ENCODE measurements at regions not wholly inside any gene's neighbourhood (a gene's known extent, or its start where the extent isn't known, plus 50 kb on each side); places are given as distances from the start of the nearest gene placed in this dataset.

GRCh38 chr6:62716719-62717118 lies 430.7 kb upstream of the KHDRBS2 start:
- no peak for DNase-seq

GRCh38 chr6:62714112-62714511 lies 428.1 kb upstream of the KHDRBS2 start:
- H3K27me3 ChIP-seq: no peaks in the 10 kb centered on the region
- H3K27ac ChIP-seq: no peak overlapping the region
- intact Hi-C loops (cut with DNase I): no loop called here
- DNase-seq (no peak), ATAC-seq (no peak)
- H3K36me3 ChIP-seq: no peaks in the 10 kb centered on the region
- no peak for TF ChIP-seq CTCF (IDR thresholded peaks at IDR 0.05)
- H3K4me3 ChIP-seq: no peak overlapping the region
- H3K4me1 ChIP-seq: no peaks in the 10 kb centered on the region
- peaks cover 0 to 25% of the 10 kb centered on the region in 2 donors for H3K9me3 ChIP-seq

More at GRCh38 chr6:62716719-62717118, 430.7 kb upstream of the KHDRBS2 start:
- no peaks in the 10 kb centered on the region for H3K36me3 ChIP-seq
- ATAC-seq: no peak
- no peaks in the 10 kb centered on the region for H3K27me3 ChIP-seq
- intact Hi-C loops (cut with DNase I): no loop called here
- H3K27ac ChIP-seq: no peak overlapping the region
- TF ChIP-seq CTCF (IDR thresholded peaks at IDR 0.05): no peak
- no peak overlapping the region for H3K4me3 ChIP-seq
- no peaks in the 10 kb centered on the region for H3K4me1 ChIP-seq
- peaks cover 0 to 6% of the 10 kb centered on the region in 2 donors for H3K9me3 ChIP-seq

- Histone ChIP-seq H3K4me1 (no peaks in the 10 kb centered on the region), H3K27ac (no peak overlapping the region), H3K36me3 (no peaks in the 10 kb centered on the region), H3K4me3 (no peak overlapping the region), H3K27me3 (no peaks in the 10 kb centered on the region), H3K9me3 (peaks cover 0 to 37% of the 10 kb centered on the region in 2 donors)
- ATAC-seq: no peak
- DNase-seq: no peak
- intact Hi-C loops (cut with DNase I): no loop called here
- TF ChIP-seq CTCF (IDR thresholded peaks at IDR 0.05): no peak
These were observed 425.7 kb upstream of the KHDRBS2 start for GRCh38 chr6:62711750-62712149.

- TF ChIP-seq CTCF (IDR thresholded peaks at IDR 0.05): no peak
- H3K27me3 ChIP-seq: no peaks in the 10 kb centered on the region
- intact Hi-C loops (cut with DNase I): no loop called here
- ATAC-seq (no peak), DNase-seq (no peak)
- peaks cover 0 to 31% of the 10 kb centered on the region in 2 donors for H3K9me3 ChIP-seq
- no peaks in the 10 kb centered on the region for H3K36me3 ChIP-seq
- H3K4me1 ChIP-seq: no peaks in the 10 kb centered on the region
- no peak overlapping the region for H3K4me3 ChIP-seq
- H3K27ac ChIP-seq: no peak overlapping the region
These were observed 421.9 kb upstream of the KHDRBS2 start for GRCh38 chr6:62707914-62708313.

DNA sequence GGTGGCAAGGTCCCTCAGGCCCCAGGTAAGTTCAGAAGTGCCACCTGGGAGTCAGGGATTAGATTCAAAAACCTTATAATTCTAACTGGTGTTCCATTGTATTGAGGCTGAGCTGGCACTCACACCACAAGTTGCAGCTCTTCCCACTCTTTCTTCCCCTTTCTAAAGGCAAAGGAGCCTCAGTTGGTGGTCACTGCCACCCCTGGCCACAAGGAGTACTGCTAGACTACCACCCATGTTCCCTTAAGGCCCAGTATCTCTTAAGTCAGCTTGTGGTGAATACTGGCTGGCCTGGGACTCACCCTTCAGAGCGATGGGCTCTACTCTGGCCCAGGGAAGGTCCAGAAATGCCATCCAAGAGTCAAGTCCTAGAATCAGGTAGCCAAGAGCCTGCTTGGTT lies 421.1 kb upstream of the KHDRBS2 start:
- no peaks in the 10 kb centered on the region for H3K36me3 ChIP-seq
- no peak overlapping the region for H3K27ac ChIP-seq
- intact Hi-C loops (cut with DNase I): no loop called here
- H3K27me3 ChIP-seq: no peaks in the 10 kb centered on the region
- H3K4me1 ChIP-seq: no peaks in the 10 kb centered on the region
- DNase-seq: no peak
- H3K9me3 ChIP-seq: peaks cover 0 to 31% of the 10 kb centered on the region in 2 donors
- no peak overlapping the region for H3K4me3 ChIP-seq
- TF ChIP-seq CTCF (IDR thresholded peaks at IDR 0.05): no peak
- ATAC-seq: no peak

Measured in left lung (tissue), 4 donors.